ENCODE measurements at regions not wholly inside any gene's neighbourhood (a gene's known extent, or its start where the extent isn't known, plus 50 kb on each side); places are given as distances from the start of the nearest gene placed in this dataset.

GRCh38 chr2:195055996-195056395 is 601.0 kb upstream of the SLC39A10 start:
- DNase-seq (ENCODE audit: low read depth): no peak

GRCh38 chr2:195051401-195051800 is 605.6 kb upstream of the SLC39A10 start:
- no peak for DNase-seq (ENCODE audit: low read depth)

GRCh38 chr2:195049372-195050031 is 607.5 kb upstream of the SLC39A10 start:
- no peak for DNase-seq (ENCODE audit: low read depth)

- no peak for DNase-seq (ENCODE audit: low read depth)
Observed at GRCh38 chr2:195047955-195048354, 609.1 kb upstream of the SLC39A10 start.

- DNase-seq (ENCODE audit: low read depth): no peak
Observed at GRCh38 chr2:195044801-195045200, 612.2 kb upstream of the SLC39A10 start.

- DNase-seq (ENCODE audit: low read depth): no peak
Observed at GRCh38 chr2:195038153-195038552, 618.9 kb upstream of the SLC39A10 start.

GRCh38 chr2:195037045-195037444 is 620.0 kb upstream of the SLC39A10 start:
- DNase-seq (ENCODE audit: low read depth): no peak

- no peak for DNase-seq (ENCODE audit: low read depth)
Observed at GRCh38 chr2:195031411-195031810, 625.6 kb upstream of the SLC39A10 start.

- DNase-seq (ENCODE audit: low read depth): no peak
Observed at GRCh38 chr2:195029804-195030654, 627.0 kb upstream of the SLC39A10 start.

GRCh38 chr2:195027947-195028346 is 629.1 kb upstream of the SLC39A10 start:
- DNase-seq (ENCODE audit: low read depth): no peak

- DNase-seq (ENCODE audit: low read depth): no peak
Observed at GRCh38 chr2:195026261-195026660, 630.8 kb upstream of the SLC39A10 start.

GRCh38 chr2:195022508-195022830 is 634.6 kb upstream of the SLC39A10 start:
- no peak for DNase-seq (ENCODE audit: low read depth)

- DNase-seq (ENCODE audit: low read depth): no peak
Observed at GRCh38 chr2:195021711-195022507, 635.1 kb upstream of the SLC39A10 start.

- DNase-seq (ENCODE audit: low read depth): no peak
Observed at GRCh38 chr2:195018462-195018861, 638.6 kb upstream of the SLC39A10 start.

GRCh38 chr2:195017890-195018289 is 639.1 kb upstream of the SLC39A10 start:
- no peak for DNase-seq (ENCODE audit: low read depth)

- no peak for DNase-seq (ENCODE audit: low read depth)
Observed at GRCh38 chr2:195016841-195017240, 640.2 kb upstream of the SLC39A10 start.

- DNase-seq (ENCODE audit: low read depth): no peak
Observed at GRCh38 chr2:195009202-195009601, 647.8 kb upstream of the SLC39A10 start.

- no peak for DNase-seq (ENCODE audit: low read depth)
Observed at GRCh38 chr2:195006856-195007255, 650.2 kb upstream of the SLC39A10 start.

GRCh38 chr2:195003881-195004471 is 653.0 kb upstream of the SLC39A10 start:
- no peak for DNase-seq (ENCODE audit: low read depth)

- no peak for DNase-seq (ENCODE audit: low read depth)
Observed at GRCh38 chr2:195001924-195002323, 655.1 kb upstream of the SLC39A10 start.

GRCh38 chr2:194999771-195000170 is 657.3 kb upstream of the SLC39A10 start:
- no peak for DNase-seq (ENCODE audit: low read depth)

- no peak for DNase-seq (ENCODE audit: low read depth)
Observed at GRCh38 chr2:194992648-194993047, 664.4 kb upstream of the SLC39A10 start.

Measured in stimulated activated CD4-positive, alpha-beta T cell treated with anti-CD3 and anti-CD28 coated beads, Interleukin-2, amount 100 ng/mL, for 4 hours (primary cell).